SU-DHL-6 (cell line): ENCODE measurements at regions not wholly inside any gene's neighbourhood (a gene's known extent, or its start where the extent isn't known, plus 50 kb on each side); places are given as distances from the start of the nearest gene placed in this dataset.

Experiments used
- CTCF ChIP-seq: fragments of 200-600 bp; sonication (generic); IDR thresholded peaks from one replicate; pipeline ENCODE4 v1.5.1; 2017; ENCODE audit warnings: antibody characterized with exemption, mild to moderate bottlenecking, low read length, moderate library complexity; ENCODE audit not compliant: insufficient read depth, poor library complexity, severe bottlenecking
- EZH2phosphoT487 ChIP-seq: fragments of 200-600 bp; sonication (generic), shearing (Covaris generic); conservative IDR thresholded peaks from 2 replicates; pipeline ENCODE4 v1.6.1; 2018; ENCODE audit warnings: mild to moderate bottlenecking, antibody characterized with exemption, low read length, moderate library complexity, mixed read lengths

DNA sequence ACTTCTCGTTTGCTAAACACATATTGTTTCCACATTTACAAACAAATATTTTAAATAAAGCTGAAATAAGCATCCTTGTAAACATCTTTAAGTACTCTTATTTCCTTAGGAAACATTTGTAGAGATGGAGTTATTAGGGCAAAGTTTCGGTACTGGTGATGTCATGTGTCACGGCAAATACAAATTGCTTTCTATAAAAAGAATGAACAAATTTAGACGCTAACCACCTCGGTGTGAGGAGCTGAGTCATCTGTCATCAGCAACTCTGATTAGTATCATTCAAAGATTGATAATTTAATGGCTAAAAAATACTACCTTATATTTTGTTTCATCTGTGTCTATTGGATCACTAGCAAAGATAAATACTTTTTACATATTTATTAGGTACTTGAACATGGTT is 982.0 kb downstream of the VRK1 start:
- no peak for TF ChIP-seq CTCF
- no peak for TF ChIP-seq EZH2phosphoT487
